PC-9 (cell line): ENCODE measurements at regions not wholly inside any gene's neighbourhood (a gene's known extent, or its start where the extent isn't known, plus 50 kb on each side); places are given as distances from the start of the nearest gene placed in this dataset.

Source experiments
- CTCF ChIP-seq: fragments of 200-600 bp; sonication (generic); conservative IDR thresholded peaks from 2 replicates; pipeline ENCODE4 v1.6.1; 2017; ENCODE audit warnings: mixed run types, antibody characterized with exemption, mild to moderate bottlenecking, moderate library complexity
- EZH2 ChIP-seq: fragments of 200-600 bp; sonication (generic); IDR thresholded peaks from 2 replicates; pipeline ENCODE4 v1.8.0; 2017; ENCODE audit warnings: antibody characterized with exemption, low read depth

GRCh38 chr21:35402061-35402460, 353.0 kb upstream of the RUNX1 start:
- TF ChIP-seq EZH2 (no peak), CTCF (no peak)
